ACHN (cell line): ENCODE measurements at regions not wholly inside any gene's neighbourhood (a gene's known extent, or its start where the extent isn't known, plus 50 kb on each side); places are given as distances from the start of the nearest gene placed in this dataset.
A peak's percentile ranks its signal among the peaks of the same experiment; 100 is the strongest.
"Not testable (repeated sequence)": the region's sequence is repeated elsewhere in the genome, so short reads cannot be mapped to it uniquely, and the experiment has no call there.

Experiments used
- DNase-seq: peaks from one replicate; pipeline ENCODE4 v3.0.0-alpha.2; 2015
- in situ Hi-C: cut with HindIII; loops from 2 replicates; pipeline ENCODE4 v1.10.0; 2017; ENCODE audit warnings: low sequenced_read_pairs, low pct_ligation_motif_present, low pct_unique_long_range_greater_than_20kb

GRCh38 chr7:115221456-115221855 lies 299.6 kb downstream of the MDFIC start:
- no peak for DNase-seq
- in situ Hi-C loops = no loop called here

GRCh38 chr7:115218076-115218475 lies 296.2 kb downstream of the MDFIC start:
- DNase-seq = no peak
- in situ Hi-C loops = no loop called here

- peak; percentile 37 for DNase-seq
- in situ Hi-C loops = no loop called here
Measured at GRCh38 chr7:115217373-115217772, 295.5 kb downstream of the MDFIC start.

GRCh38 chr7:115216652-115217051 lies 294.8 kb downstream of the MDFIC start:
- no peak for DNase-seq
- in situ Hi-C loops = no loop called here

GRCh38 chr7:115211171-115211570 lies 289.3 kb downstream of the MDFIC start:
- in situ Hi-C loops = no loop called here

GRCh38 chr7:115210552-115210951 lies 288.7 kb downstream of the MDFIC start:
- no peak for DNase-seq
- in situ Hi-C loops = no loop called here

More at GRCh38 chr7:115211171-115211570, 289.3 kb downstream of the MDFIC start:
- DNase-seq = no peak

GRCh38 chr7:115208710-115209560 lies 287.0 kb downstream of the MDFIC start:
- no peak for DNase-seq
- in situ Hi-C loops = no loop called here

- in situ Hi-C loops, DNase-seq: not testable (repeated sequence)
Measured at GRCh38 chr7:115206374-115206773, 284.5 kb downstream of the MDFIC start.

- no peak for DNase-seq
- in situ Hi-C loops = no loop called here
Measured at GRCh38 chr7:115198143-115198542, 276.2 kb downstream of the MDFIC start.

GRCh38 chr7:115195208-115195607 lies 273.3 kb downstream of the MDFIC start:
- in situ Hi-C loops = no loop called here
- DNase-seq = no peak

GRCh38 chr7:115191526-115191925 lies 269.6 kb downstream of the MDFIC start:
- no peak for DNase-seq
- in situ Hi-C loops = no loop called here

- DNase-seq = peak; percentile 11
- in situ Hi-C loops = no loop called here
Measured at GRCh38 chr7:115183431-115184057, 261.6 kb downstream of the MDFIC start.

- no peak for DNase-seq
- in situ Hi-C loops = no loop called here
Measured at GRCh38 chr7:115178835-115179234, 256.9 kb downstream of the MDFIC start.

GRCh38 chr7:115177823-115178222 lies 255.9 kb downstream of the MDFIC start:
- in situ Hi-C loops = no loop called here

GRCh38 chr7:115177103-115177502 lies 255.2 kb downstream of the MDFIC start:
- in situ Hi-C loops = no loop called here
- DNase-seq = no peak

More at GRCh38 chr7:115177823-115178222, 255.9 kb downstream of the MDFIC start:
- DNase-seq = no peak

GRCh38 chr7:115172397-115172796 lies 250.5 kb downstream of the MDFIC start:
- peak; percentile 55 for DNase-seq
- in situ Hi-C loops = not testable (repeated sequence)

GRCh38 chr7:115153769-115154477 lies 232.0 kb downstream of the MDFIC start:
- no peak for DNase-seq
- in situ Hi-C loops = no loop called here

- in situ Hi-C loops = no loop called here
- no peak for DNase-seq
Measured at GRCh38 chr7:115153176-115153575, 231.3 kb downstream of the MDFIC start.

GRCh38 chr7:115146148-115146547 lies 224.3 kb downstream of the MDFIC start:
- no peak for DNase-seq
- in situ Hi-C loops = no loop called here
